OCI-LY1 (cell line): ENCODE measurements at regions not wholly inside any gene's neighbourhood (a gene's known extent, or its start where the extent isn't known, plus 50 kb on each side); places are given as distances from the start of the nearest gene placed in this dataset.

ENCODE experiments used
- H2AFZ ChIP-seq: fragments of 200-600 bp; sonication (generic), shearing (Covaris generic); 2 replicates; pipeline ENCODE4 v1.6.0; 2014; ENCODE audit warnings: antibody characterized with exemption, mild to moderate bottlenecking, low read length
- H3F3A ChIP-seq: fragments of 200-600 bp; sonication (generic), shearing (Covaris generic); 2 replicates; pipeline ENCODE4 v1.6.0; 2014; ENCODE audit warnings: mild to moderate bottlenecking, antibody characterized with exemption, low read length, moderate library complexity; ENCODE audit not compliant: insufficient read depth
- H3K27ac ChIP-seq: fragments of 200-600 bp; sonication (generic); 2 replicates; pipeline ENCODE4 v1.5.1; 2014; ENCODE audit warnings: low read length, mixed run types, mild to moderate bottlenecking, low read depth; ENCODE audit not compliant: poor library complexity, severe bottlenecking
- H3K27me3 ChIP-seq: fragments of 200-600 bp; sonication (generic); 2 replicates; pipeline ENCODE4 v1.6.0; 2014; ENCODE audit warnings: antibody characterized with exemption, mild to moderate bottlenecking, low read length, moderate library complexity; ENCODE audit not compliant: insufficient read depth
- H3K36me3 ChIP-seq: fragments of 200-600 bp; sonication (generic); 2 replicates; pipeline ENCODE4 v1.6.1; 2014; ENCODE audit warnings: mild to moderate bottlenecking, antibody characterized with exemption, low read length, moderate library complexity, mixed read lengths; ENCODE audit not compliant: insufficient read depth
- H3K4me1 ChIP-seq: fragments of 200-600 bp; sonication (generic); 2 replicates; pipeline ENCODE4 v1.5.1; 2014; ENCODE audit warnings: mild to moderate bottlenecking, low read length, moderate library complexity; ENCODE audit not compliant: insufficient read depth, severe bottlenecking
- H3K4me2 ChIP-seq: fragments of 200-600 bp; sonication (generic), shearing (Covaris generic); 2 replicates; pipeline ENCODE4 v1.6.1; 2014; ENCODE audit warnings: low read length
- H3K4me3 ChIP-seq: fragments of 200-600 bp; sonication (generic); 2 replicates; pipeline ENCODE4 v1.5.1; 2014; ENCODE audit warnings: low read length, low read depth, mild to moderate bottlenecking, mixed read lengths; ENCODE audit not compliant: poor library complexity, severe bottlenecking
- H3K79me2 ChIP-seq: fragments of 200-600 bp; shearing (Covaris generic); 2 replicates; pipeline ENCODE4 v1.6.1; 2016; ENCODE audit warnings: mixed run types, low read length, mixed read lengths; ENCODE audit not compliant: insufficient read depth
- H3K9ac ChIP-seq: fragments of 200-600 bp; sonication (generic), shearing (Covaris generic); 2 replicates; pipeline ENCODE4 v1.6.1; 2014; ENCODE audit warnings: mild to moderate bottlenecking, low read length, mixed read lengths
- H3K9me2 ChIP-seq: fragments of 200-600 bp; sonication (generic), shearing (Covaris generic); 2 replicates; pipeline ENCODE4 v1.6.1; 2014; ENCODE audit warnings: low read depth, mild to moderate bottlenecking, low read length, mixed read lengths
- H3K9me3 ChIP-seq: fragments of 200-600 bp; shearing (Covaris generic); 2 replicates; pipeline ENCODE4 v1.6.1; 2014; ENCODE audit warnings: low read length, mixed read lengths
- H4K20me1 ChIP-seq: fragments of 200-600 bp; sonication (generic), shearing (Covaris generic); 2 replicates; pipeline ENCODE4 v1.6.0; 2016; ENCODE audit warnings: mild to moderate bottlenecking, low read length; ENCODE audit not compliant: insufficient read depth
- CTCF ChIP-seq: fragments of 200-600 bp; sonication (generic), shearing (Covaris generic); IDR thresholded peaks from 2 replicates; pipeline ENCODE4 v1.5.1; 2017; ENCODE audit warnings: mild to moderate bottlenecking, antibody characterized with exemption, low read length, moderate library complexity, mixed read lengths
- EZH2 ChIP-seq: fragments of 200-600 bp; sonication (generic), shearing (Covaris generic); IDR thresholded peaks from 2 replicates; pipeline ENCODE4 v1.8.0; 2017; ENCODE audit warnings: borderline replicate concordance, mixed run types, mild to moderate bottlenecking, antibody characterized with exemption, low read length, moderate library complexity, mixed read lengths

- H3K36me3 ChIP-seq, result no peaks in the 10 kb centered on the region
- H3K4me1 ChIP-seq, result no peaks in the 10 kb centered on the region
- no peak overlapping the region for H2AFZ ChIP-seq
- H3K79me2 ChIP-seq, result no peaks in the 10 kb centered on the region
- no peaks in the 10 kb centered on the region for H3F3A ChIP-seq
- no peak overlapping the region for H3K27ac ChIP-seq
- no peaks in the 10 kb centered on the region for H3K9me2 ChIP-seq
- H3K4me2 ChIP-seq, result no peak overlapping the region
- no peak for TF ChIP-seq CTCF
- no peak for TF ChIP-seq EZH2
- H3K4me3 ChIP-seq, result no peak overlapping the region
- H3K9ac ChIP-seq, result no peak overlapping the region
- no peaks in the 10 kb centered on the region for H3K27me3 ChIP-seq
- no peaks in the 10 kb centered on the region for H3K9me3 ChIP-seq
- H4K20me1 ChIP-seq, result no peaks in the 10 kb centered on the region
Observed at GRCh38 chrX:20531667-20532066, 265.0 kb upstream of the RPS6KA3 start.

DNA sequence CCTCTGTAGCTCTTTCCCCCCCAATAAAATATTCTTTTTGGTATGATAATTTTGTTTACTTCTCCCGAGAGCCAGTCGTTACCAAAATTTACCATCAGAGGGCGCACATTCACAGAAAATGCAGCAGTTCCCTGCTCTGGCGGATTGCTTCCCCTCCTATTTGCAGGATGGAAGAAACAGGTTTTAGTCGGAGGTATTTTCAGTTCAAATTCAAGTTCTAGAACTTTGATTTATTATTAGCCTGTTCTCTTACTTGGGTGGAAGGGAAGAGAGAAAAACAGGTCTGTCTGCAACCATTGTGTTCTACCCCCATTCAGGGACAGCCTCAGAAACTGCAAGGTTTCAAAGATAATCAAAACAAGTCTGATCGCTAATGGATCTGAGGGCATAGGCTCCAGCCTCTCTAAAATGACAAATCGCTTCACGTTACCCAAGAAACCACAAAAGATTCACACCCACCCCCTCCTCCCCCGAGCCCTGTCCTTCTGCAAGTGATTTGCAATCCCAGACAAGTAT is 263.8 kb upstream of the RPS6KA3 start:
- no peak overlapping the region for H3K9ac ChIP-seq
- H3K27me3 ChIP-seq, result no peaks in the 10 kb centered on the region
- TF ChIP-seq CTCF (peak; percentile 61), EZH2 (no peak)
- H3K4me3 ChIP-seq, result no peak overlapping the region
- no peaks in the 10 kb centered on the region for H3K9me3 ChIP-seq
- no peaks in the 10 kb centered on the region for H3F3A ChIP-seq
- no peak overlapping the region for H3K27ac ChIP-seq
- H2AFZ ChIP-seq, result no peak overlapping the region
- H3K4me1 ChIP-seq, result no peaks in the 10 kb centered on the region
- no peaks in the 10 kb centered on the region for H3K36me3 ChIP-seq
- no peaks in the 10 kb centered on the region for H3K9me2 ChIP-seq
- no peak overlapping the region for H3K4me2 ChIP-seq
- no peaks in the 10 kb centered on the region for H3K79me2 ChIP-seq
- no peaks in the 10 kb centered on the region for H4K20me1 ChIP-seq

DNA sequence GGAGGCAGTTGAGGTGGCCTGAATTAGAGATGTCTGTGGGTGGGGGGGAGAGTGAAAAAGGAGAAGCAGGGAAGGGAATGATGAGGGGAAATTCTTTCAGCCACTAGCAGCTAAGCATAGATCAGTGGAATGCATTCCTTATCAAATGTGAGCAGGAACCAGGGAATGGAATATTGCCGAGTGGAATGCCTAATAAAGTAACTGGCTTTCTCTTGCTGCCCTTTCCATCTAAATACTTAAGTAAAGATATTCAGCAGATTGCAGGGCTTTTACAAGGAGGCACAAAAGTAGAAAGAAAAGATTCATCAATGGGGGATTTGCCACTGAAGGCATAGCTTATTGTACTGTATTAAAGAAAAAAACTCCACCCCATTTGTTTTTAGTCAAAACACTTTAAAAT is 263.0 kb upstream of the RPS6KA3 start:
- Histone ChIP-seq H3K9ac (no peak overlapping the region), H3K4me2 (no peak overlapping the region), H4K20me1 (no peaks in the 10 kb centered on the region), H3K9me3 (no peaks in the 10 kb centered on the region), H3K27me3 (no peaks in the 10 kb centered on the region), H3F3A (no peaks in the 10 kb centered on the region), H3K27ac (no peak overlapping the region), H2AFZ (no peak overlapping the region), H3K4me3 (no peak overlapping the region), H3K36me3 (no peaks in the 10 kb centered on the region), H3K4me1 (no peaks in the 10 kb centered on the region), H3K9me2 (no peaks in the 10 kb centered on the region), H3K79me2 (no peaks in the 10 kb centered on the region)
- TF ChIP-seq EZH2 (no peak), CTCF (no peak)
